NT2/D1 (cell line): ENCODE measurements at regions not wholly inside any gene's neighbourhood (a gene's known extent, or its start where the extent isn't known, plus 50 kb on each side); places are given as distances from the start of the nearest gene placed in this dataset.

Source experiments
- YY1 ChIP-seq: IDR thresholded peaks from 2 replicates; pipeline ENCODE4 v1.6.1; 2011; ENCODE audit not compliant: insufficient read length, insufficient read depth
- ZNF274 ChIP-seq: IDR thresholded peaks from 2 replicates; pipeline ENCODE4 v1.6.1; 2011; ENCODE audit warnings: mild to moderate bottlenecking, low read depth, low read length

- no peak for TF ChIP-seq YY1
- TF ChIP-seq ZNF274, result no peak
Observed at GRCh38 chr3:126267169-126267975, 87.0 kb upstream of the ALDH1L1 start.
